HEK293 (cell line): ENCODE measurements at regions not wholly inside any gene's neighbourhood (a gene's known extent, or its start where the extent isn't known, plus 50 kb on each side); places are given as distances from the start of the nearest gene placed in this dataset.

Experiments used
- CTCF ChIA-PET: fragments of 350-600 bp; formaldehyde crosslinking; extraction: SDS; loops from one replicate; lab custom pipeline; 2021; ENCODE audit warnings: antibody characterized with exemption; lab: Yijun Ruan, JAX
- POLR2A ChIA-PET: fragments of 300-600 bp; formaldehyde crosslinking; extraction: SDS; loops from one replicate; lab custom pipeline; 2020; ENCODE audit warnings: antibody characterized with exemption, inconsistent platforms; lab: Yijun Ruan, JAX
- H3K27ac ChIP-seq: fragments of 200-500 bp; sonication (Bioruptor generic); 2 replicates; pipeline ENCODE4 v1.5.1; 2014; ENCODE audit warnings: low read depth, low read length, control low read depth, inconsistent platforms; ENCODE audit errors: extremely low read depth
- H3K36me3 ChIP-seq, 2 experiments: fragments of 200-500 bp in 1 of 2; sonication (Bioruptor generic) in 1 of 2; 1 replicate in 1 of 2; 2 replicates in 1 of 2; pipeline ENCODE4 v1.5.1; 2014 to 2017; ENCODE audit warnings: inconsistent platforms in 2 of 2, low read length in 2 of 2; ENCODE audit not compliant: control insufficient read depth in 2 of 2, insufficient read depth in 1 of 2
- H3K4me1 ChIP-seq: fragments of 200-500 bp; sonication (Bioruptor generic); 2 replicates; pipeline ENCODE4 v1.5.1; 2014; ENCODE audit warnings: mild to moderate bottlenecking, low read length, inconsistent platforms; ENCODE audit not compliant: control insufficient read depth, insufficient read depth
- H3K4me3 ChIP-seq: 2 replicates; pipeline ENCODE4 v1.5.1; 2011; ENCODE audit warnings: low read depth, mild to moderate bottlenecking, control low read depth, low read length, moderate library complexity
- H3K9me3 ChIP-seq: fragments of 200-500 bp; sonication (Bioruptor generic); 2 replicates; pipeline ENCODE4 v1.5.1; 2014; ENCODE audit warnings: low read depth, low read length, inconsistent platforms; ENCODE audit not compliant: control insufficient read depth, insufficient read depth
- HOXD13 ChIP-seq: sonication (generic); formaldehyde crosslinking; IDR thresholded peaks from 2 replicates; pipeline ENCODE4 v1.8.0; 2022; ENCODE audit warnings: missing genetic modification reagents, borderline replicate concordance
- KLF1 ChIP-seq: fragments of 450-650 bp; formaldehyde crosslinking; IDR thresholded peaks from 2 replicates; pipeline ENCODE4 v1.5.1; 2016; ENCODE audit warnings: missing biosample characterization, missing genetic modification characterization
- YY1 ChIP-seq: fragments of 450-650 bp; formaldehyde crosslinking; IDR thresholded peaks from 2 replicates; pipeline ENCODE4 v1.5.1; 2018; ENCODE audit warnings: missing biosample characterization, missing genetic modification characterization
- ZBTB6 ChIP-seq: fragments of 450-650 bp; formaldehyde crosslinking; IDR thresholded peaks from 2 replicates; pipeline ENCODE4 v1.5.1; 2017; ENCODE audit warnings: missing biosample characterization, missing genetic modification characterization
- ZFP37 ChIP-seq: fragments of 450-650 bp; formaldehyde crosslinking; IDR thresholded peaks from 2 replicates; pipeline ENCODE4 v1.5.1; 2016; ENCODE audit warnings: missing biosample characterization, missing genetic modification characterization
- ZIC2 ChIP-seq: fragments of 450-650 bp; formaldehyde crosslinking; IDR thresholded peaks from 2 replicates; pipeline ENCODE4 v1.5.1; 2016; ENCODE audit warnings: missing biosample characterization, missing genetic modification characterization
- ZNF140 ChIP-seq: fragments of 450-650 bp; formaldehyde crosslinking; IDR thresholded peaks from 2 replicates; pipeline ENCODE4 v1.5.1; 2016; ENCODE audit warnings: missing biosample characterization, missing genetic modification characterization
- ZNF23 ChIP-seq: fragments of 450-650 bp; formaldehyde crosslinking; IDR thresholded peaks from 2 replicates; pipeline ENCODE4 v1.5.1; 2016; ENCODE audit warnings: missing biosample characterization, missing genetic modification characterization, borderline replicate concordance
- ZNF274 ChIP-seq, 2 experiments: fragments of 200-500 bp in 1 of 2; fragments of 450-650 bp in 1 of 2; sonication (Bioruptor generic) in 1 of 2; formaldehyde crosslinking in 1 of 2; IDR thresholded peaks; 2 replicates each; pipeline versions ENCODE4 v1.5.1 to v1.6.1; 2014 to 2016; ENCODE audit warnings: borderline replicate concordance in 1 of 2, inconsistent platforms in 1 of 2, low read length in 1 of 2, missing biosample characterization in 1 of 2, missing genetic modification characterization in 1 of 2
- ZNF302 ChIP-seq: fragments of 450-650 bp; formaldehyde crosslinking; IDR thresholded peaks from 2 replicates; pipeline ENCODE4 v1.5.1; 2016; ENCODE audit warnings: missing biosample characterization, missing genetic modification characterization, low read depth
- ZNF404 ChIP-seq: fragments of 450-650 bp; formaldehyde crosslinking; IDR thresholded peaks from 2 replicates; pipeline ENCODE4 v1.5.1; 2017; ENCODE audit warnings: missing biosample characterization, missing genetic modification characterization
- ZNF426 ChIP-seq: fragments of 450-650 bp; formaldehyde crosslinking; IDR thresholded peaks from 2 replicates; pipeline ENCODE4 v1.5.1; 2017; ENCODE audit warnings: missing biosample characterization, missing genetic modification characterization, mild to moderate bottlenecking, inconsistent platforms, moderate library complexity
- ZNF449 ChIP-seq: fragments of 450-650 bp; formaldehyde crosslinking; IDR thresholded peaks from 2 replicates; pipeline ENCODE4 v1.5.1; 2017; ENCODE audit warnings: missing biosample characterization, mild to moderate bottlenecking, missing genetic modification characterization, moderate library complexity
- ZNF621 ChIP-seq: fragments of 450-650 bp; formaldehyde crosslinking; IDR thresholded peaks from 2 replicates; pipeline ENCODE4 v1.5.1; 2017; ENCODE audit warnings: missing biosample characterization, missing genetic modification characterization
- ZNF670 ChIP-seq: fragments of 450-650 bp; formaldehyde crosslinking; IDR thresholded peaks from 2 replicates; pipeline ENCODE4 v1.5.1; 2016; ENCODE audit warnings: missing biosample characterization, missing genetic modification characterization, low read depth
- ZNF747 ChIP-seq: fragments of 450-650 bp; formaldehyde crosslinking; IDR thresholded peaks from 2 replicates; pipeline ENCODE4 v1.5.1; 2016; ENCODE audit warnings: missing biosample characterization, missing genetic modification characterization
- ZNF777 ChIP-seq: fragments of 450-650 bp; formaldehyde crosslinking; IDR thresholded peaks from 2 replicates; pipeline ENCODE4 v1.5.1; 2017; ENCODE audit warnings: missing biosample characterization, missing genetic modification characterization, borderline replicate concordance
- ZSCAN30 ChIP-seq: fragments of 450-650 bp; IDR thresholded peaks from 2 replicates; pipeline ENCODE4 v1.5.1; 2018; ENCODE audit warnings: missing biosample characterization, mild to moderate bottlenecking, missing genetic modification characterization, moderate library complexity
- TF ChIP-seq, protein P1 (sequence below): IDR thresholded peaks from 2 replicates; pipeline ENCODE4 v1.6.1; 2011; ENCODE audit warnings: mild to moderate bottlenecking, low read depth, low read length, borderline replicate concordance

- ChIA-PET POLR2A (no interaction called here), CTCF (no interaction called here)
- Histone ChIP-seq H3K4me3 (no peak overlapping the region), H3K27ac (no peak overlapping the region), H3K4me1 (no peaks in the 10 kb centered on the region), H3K36me3 (no peaks in the 10 kb centered on the region), H3K9me3 (no peaks in the 10 kb centered on the region; the same call in 1 of the 2 replicates)
- TF ChIP-seq ZNF777 (no peak), ZNF404 (tag by site-specific recombination) (no peak), KLF1 (tag by site-specific recombination) (no peak), ZSCAN30 (tag by site-specific recombination) (no peak), ZNF747 (no peak), ZNF23 (tag by site-specific recombination) (no peak), HOXD13 (no peak), ZIC2 (tag by site-specific recombination) (no peak), ZNF670 (tag by site-specific recombination) (no peak), ZNF621 (tag by site-specific recombination) (no peak)
These were observed 608.0 kb upstream of the JAG1 start for GRCh38 chr20:11281768-11282167.

GRCh38 chr20:11287126-11287525 lies 613.3 kb upstream of the JAG1 start:
- TF ChIP-seq ZFP37 (tag by site-specific recombination) (no peak), ZNF621 (tag by site-specific recombination) (no peak), YY1 (tag by site-specific recombination) (no peak)
- no peak overlapping the region for H3K27ac ChIP-seq
- POLR2A ChIA-PET: no interaction called here
- no peaks in the 10 kb centered on the region for H3K4me1 ChIP-seq
- H3K36me3 ChIP-seq: no peaks in the 10 kb centered on the region
- no peak overlapping the region for H3K4me3 ChIP-seq
- CTCF ChIA-PET: no interaction called here
- H3K9me3 ChIP-seq: no peaks in the 10 kb centered on the region

- no peaks in the 10 kb centered on the region for H3K36me3 ChIP-seq
- TF ChIP-seq ZBTB6 (no peak), ZNF302 (tag by site-specific recombination) (no peak), ZNF274 (IDR thresholded peaks at IDR 0.05; ENCODE audit: low read length) (no peak), ZNF274 (tag by site-specific recombination; IDR thresholded peaks at IDR 0.05; ENCODE audit: borderline replicate concordance) (no peak), ZNF426 (tag by site-specific recombination) (no peak), ZNF140 (tag by site-specific recombination) (no peak), ZNF449 (tag by site-specific recombination) (no peak)
- TF ChIP-seq, protein P1, sequence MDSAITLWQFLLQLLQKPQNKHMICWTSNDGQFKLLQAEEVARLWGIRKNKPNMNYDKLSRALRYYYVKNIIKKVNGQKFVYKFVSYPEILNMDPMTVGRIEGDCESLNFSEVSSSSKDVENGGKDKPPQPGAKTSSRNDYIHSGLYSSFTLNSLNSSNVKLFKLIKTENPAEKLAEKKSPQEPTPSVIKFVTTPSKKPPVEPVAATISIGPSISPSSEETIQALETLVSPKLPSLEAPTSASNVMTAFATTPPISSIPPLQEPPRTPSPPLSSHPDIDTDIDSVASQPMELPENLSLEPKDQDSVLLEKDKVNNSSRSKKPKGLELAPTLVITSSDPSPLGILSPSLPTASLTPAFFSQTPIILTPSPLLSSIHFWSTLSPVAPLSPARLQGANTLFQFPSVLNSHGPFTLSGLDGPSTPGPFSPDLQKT: no peak
- TF ChIP-seq, all 188 proteins: peak for 0
- Histone ChIP-seq H3K4me1 (no peaks in the 10 kb centered on the region), H3K4me3 (no peak overlapping the region), H3K27ac (no peak overlapping the region), H3K9me3 (no peaks in the 10 kb centered on the region)
- ChIA-PET POLR2A (no interaction called here), CTCF (no interaction called here)
These were observed 621.5 kb upstream of the BTBD3 start for GRCh38 chr20:11296221-11296620.
